ENCODE measurements at regions not wholly inside any gene's neighbourhood (a gene's known extent, or its start where the extent isn't known, plus 50 kb on each side); places are given as distances from the start of the nearest gene placed in this dataset.
"Not testable (repeated sequence)": the region's sequence is repeated elsewhere in the genome, so short reads cannot be mapped to it uniquely, and the experiment has no call there.

- peaks cover 11% of the 10 kb centered on the region; the same call in 1 of the 2 replicates for H3K4me1 ChIP-seq (ENCODE audit: insufficient read depth, low read length)
- no peak overlapping the region for H3K27ac ChIP-seq (ENCODE audit: low read length)
- H3K9me3 ChIP-seq (ENCODE audit: insufficient read depth, low read depth, low read length): no peaks in the 10 kb centered on the region
- no peaks in the 10 kb centered on the region for H3K27me3 ChIP-seq (ENCODE audit: insufficient read depth, low read length)
- H3K4me3 ChIP-seq (ENCODE audit: low read length): no peak overlapping the region
- no peak overlapping the region for H3K9ac ChIP-seq (ENCODE audit: low read depth, low read length)
- no peaks in the 10 kb centered on the region for H3K36me3 ChIP-seq (ENCODE audit: insufficient read depth, low read depth, low read length)
Measured at GRCh38 chr20:58042591-58042990, 185.9 kb downstream of the ANKRD60 start.

- no peak overlapping the region for H3K4me3 ChIP-seq (ENCODE audit: low read length)
- no peaks in the 10 kb centered on the region for H3K27me3 ChIP-seq (ENCODE audit: insufficient read depth, low read length)
- H3K9me3 ChIP-seq (ENCODE audit: insufficient read depth, low read depth, low read length): no peaks in the 10 kb centered on the region
- H3K27ac ChIP-seq (ENCODE audit: low read length): no peak overlapping the region
- no peak overlapping the region for H3K9ac ChIP-seq (ENCODE audit: low read depth, low read length)
- no peaks in the 10 kb centered on the region for H3K36me3 ChIP-seq (ENCODE audit: insufficient read depth, low read depth, low read length)
- peaks cover 3% of the 10 kb centered on the region; the same call in 1 of the 2 replicates for H3K4me1 ChIP-seq (ENCODE audit: insufficient read depth, low read length)
Measured at GRCh38 chr20:58040447-58041290, 187.8 kb downstream of the ANKRD60 start.

GRCh38 chr20:58039274-58040092 lies 189.0 kb downstream of the ANKRD60 start:
- H3K4me3 ChIP-seq (ENCODE audit: low read length): no peak overlapping the region
- no peaks in the 10 kb centered on the region for H3K36me3 ChIP-seq (ENCODE audit: insufficient read depth, low read depth, low read length)
- H3K9ac ChIP-seq (ENCODE audit: low read depth, low read length): no peak overlapping the region
- no peak overlapping the region for H3K27ac ChIP-seq (ENCODE audit: low read length)
- H3K27me3 ChIP-seq (ENCODE audit: insufficient read depth, low read length): no peaks in the 10 kb centered on the region
- H3K4me1 ChIP-seq (ENCODE audit: insufficient read depth, low read length): peaks cover 3% of the 10 kb centered on the region; the same call in 1 of the 2 replicates
- H3K9me3 ChIP-seq (ENCODE audit: insufficient read depth, low read depth, low read length): no peaks in the 10 kb centered on the region

GRCh38 chr20:58038123-58038654 lies 190.3 kb downstream of the ANKRD60 start:
- H3K9me3 ChIP-seq (ENCODE audit: insufficient read depth, low read depth, low read length): no peaks in the 10 kb centered on the region
- H3K36me3 ChIP-seq (ENCODE audit: insufficient read depth, low read depth, low read length): no peaks in the 10 kb centered on the region
- H3K9ac ChIP-seq (ENCODE audit: low read depth, low read length): no peak overlapping the region
- no peak overlapping the region for H3K27ac ChIP-seq (ENCODE audit: low read length)
- H3K4me1 ChIP-seq (ENCODE audit: insufficient read depth, low read length): no peaks in the 10 kb centered on the region; the same call in 1 of the 2 replicates
- H3K4me3 ChIP-seq (ENCODE audit: low read length): no peak overlapping the region
- H3K27me3 ChIP-seq (ENCODE audit: insufficient read depth, low read length): no peaks in the 10 kb centered on the region

GRCh38 chr20:58037631-58038030 lies 190.8 kb downstream of the ANKRD60 start:
- Histone ChIP-seq H3K9me3 (ENCODE audit: insufficient read depth, low read depth, low read length) (no peaks in the 10 kb centered on the region), H3K4me3 (ENCODE audit: low read length) (no peak overlapping the region), H3K27me3 (ENCODE audit: insufficient read depth, low read length) (no peaks in the 10 kb centered on the region), H3K27ac (ENCODE audit: low read length) (no peak overlapping the region), H3K9ac (ENCODE audit: low read depth, low read length) (no peak overlapping the region), H3K36me3 (ENCODE audit: insufficient read depth, low read depth, low read length) (no peaks in the 10 kb centered on the region), H3K4me1 (ENCODE audit: insufficient read depth, low read length) (no peaks in the 10 kb centered on the region)

- Histone ChIP-seq H3K4me1 (ENCODE audit: insufficient read depth, low read length) (no peaks in the 10 kb centered on the region), H3K4me3 (ENCODE audit: low read length) (no peak overlapping the region), H3K9me3 (ENCODE audit: insufficient read depth, low read depth, low read length) (no peaks in the 10 kb centered on the region), H3K36me3 (ENCODE audit: insufficient read depth, low read depth, low read length) (no peaks in the 10 kb centered on the region), H3K27ac (ENCODE audit: low read length) (no peak overlapping the region), H3K27me3 (ENCODE audit: insufficient read depth, low read length) (no peaks in the 10 kb centered on the region), H3K9ac (ENCODE audit: low read depth, low read length) (no peak overlapping the region)
Measured at GRCh38 chr20:58033026-58033536, 195.4 kb downstream of the ANKRD60 start.

- Histone ChIP-seq H3K9ac (ENCODE audit: low read depth, low read length) (no peak overlapping the region), H3K4me1 (ENCODE audit: insufficient read depth, low read length) (no peaks in the 10 kb centered on the region), H3K36me3 (ENCODE audit: insufficient read depth, low read depth, low read length) (no peaks in the 10 kb centered on the region), H3K27me3 (ENCODE audit: insufficient read depth, low read length) (no peaks in the 10 kb centered on the region), H3K27ac (ENCODE audit: low read length) (no peak overlapping the region), H3K4me3 (ENCODE audit: low read length) (no peak overlapping the region), H3K9me3 (ENCODE audit: insufficient read depth, low read depth, low read length) (no peaks in the 10 kb centered on the region)
Measured at GRCh38 chr20:58032599-58032998, 195.9 kb downstream of the ANKRD60 start.

GRCh38 chr20:58031350-58031749 lies 197.1 kb downstream of the ANKRD60 start:
- not testable (repeated sequence) for H3K36me3 ChIP-seq (ENCODE audit: insufficient read depth, low read depth, low read length); H3K4me3 ChIP-seq (ENCODE audit: low read length); H3K9me3 ChIP-seq (ENCODE audit: insufficient read depth, low read depth, low read length); H3K27ac ChIP-seq (ENCODE audit: low read length); H3K27me3 ChIP-seq (ENCODE audit: insufficient read depth, low read length); H3K9ac ChIP-seq (ENCODE audit: low read depth, low read length); H3K4me1 ChIP-seq (ENCODE audit: insufficient read depth, low read length)

- H3K4me1 ChIP-seq (ENCODE audit: insufficient read depth, low read length): no peaks in the 10 kb centered on the region
- H3K4me3 ChIP-seq (ENCODE audit: low read length): no peak overlapping the region
- H3K9ac ChIP-seq (ENCODE audit: low read depth, low read length): no peak overlapping the region
- H3K27me3 ChIP-seq (ENCODE audit: insufficient read depth, low read length): no peaks in the 10 kb centered on the region
- no peak overlapping the region for H3K27ac ChIP-seq (ENCODE audit: low read length)
- H3K9me3 ChIP-seq (ENCODE audit: insufficient read depth, low read depth, low read length): no peaks in the 10 kb centered on the region
- H3K36me3 ChIP-seq (ENCODE audit: insufficient read depth, low read depth, low read length): no peaks in the 10 kb centered on the region
Measured at GRCh38 chr20:58028123-58028522, 200.3 kb downstream of the ANKRD60 start.

- no peaks in the 10 kb centered on the region for H3K27me3 ChIP-seq (ENCODE audit: insufficient read depth, low read length)
- H3K9ac ChIP-seq (ENCODE audit: low read depth, low read length): no peak overlapping the region
Measured at GRCh38 chr20:58026361-58026760, 202.1 kb downstream of the ANKRD60 start.

GRCh38 chr20:58025233-58025632 lies 203.2 kb downstream of the ANKRD60 start:
- Histone ChIP-seq H3K4me1 (ENCODE audit: insufficient read depth, low read length) (no peaks in the 10 kb centered on the region), H3K9me3 (ENCODE audit: insufficient read depth, low read depth, low read length) (no peaks in the 10 kb centered on the region), H3K27ac (ENCODE audit: low read length) (no peak overlapping the region), H3K4me3 (ENCODE audit: low read length) (no peak overlapping the region), H3K36me3 (ENCODE audit: insufficient read depth, low read depth, low read length) (no peaks in the 10 kb centered on the region), H3K27me3 (ENCODE audit: insufficient read depth, low read length) (no peaks in the 10 kb centered on the region), H3K9ac (ENCODE audit: low read depth, low read length) (no peak overlapping the region)

More at GRCh38 chr20:58026361-58026760, 202.1 kb downstream of the ANKRD60 start:
- Histone ChIP-seq H3K9me3 (ENCODE audit: insufficient read depth, low read depth, low read length) (no peaks in the 10 kb centered on the region), H3K27ac (ENCODE audit: low read length) (no peak overlapping the region), H3K4me3 (ENCODE audit: low read length) (no peak overlapping the region), H3K36me3 (ENCODE audit: insufficient read depth, low read depth, low read length) (no peaks in the 10 kb centered on the region), H3K4me1 (ENCODE audit: insufficient read depth, low read length) (no peaks in the 10 kb centered on the region)

Measured in iPS-20b (cell line).